WI38 (cell line): ENCODE measurements at regions not wholly inside any gene's neighbourhood (a gene's known extent, or its start where the extent isn't known, plus 50 kb on each side); places are given as distances from the start of the nearest gene placed in this dataset.

Source experiments
- H3K4me3 ChIP-seq: 2 replicates; pipeline ENCODE4 v1.5.1; 2011; ENCODE audit warnings: low read depth, mild to moderate bottlenecking, control low read depth, low read length
- TF ChIP-seq, protein P1 (sequence below): IDR thresholded peaks from 2 replicates; pipeline ENCODE4 v1.5.1; 2012; ENCODE audit warnings: low read depth, mild to moderate bottlenecking, control low read depth, low read length

DNA sequence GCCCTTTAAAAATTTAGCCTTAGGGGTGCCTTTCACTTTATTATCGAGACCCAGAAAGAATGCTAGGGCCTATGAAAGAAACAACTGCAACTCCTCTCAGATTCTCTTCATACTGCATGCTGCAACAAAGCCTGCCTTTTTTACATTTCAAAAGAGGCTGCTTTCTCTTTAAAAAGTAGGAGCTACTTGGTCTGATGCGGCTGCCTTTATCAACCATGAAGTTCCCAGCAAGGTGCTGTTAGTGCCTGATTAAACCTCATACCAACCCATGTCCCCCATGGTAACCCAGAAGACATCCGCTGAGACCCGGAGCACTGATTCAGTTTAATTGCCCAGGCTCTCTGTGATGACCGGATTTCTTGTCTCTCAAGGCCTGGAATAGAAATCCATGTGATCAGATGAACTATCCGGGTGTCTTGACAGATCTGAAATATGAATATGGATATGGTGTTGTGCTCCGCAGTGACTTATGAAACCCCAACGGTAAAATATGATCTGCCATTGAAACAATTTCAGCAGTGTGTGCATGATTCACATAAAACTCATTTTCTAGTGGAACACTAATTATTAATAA, 368.3 kb downstream of the ZNF521 start:
- H3K4me3 ChIP-seq: no peak overlapping the region
- TF ChIP-seq, protein P1, sequence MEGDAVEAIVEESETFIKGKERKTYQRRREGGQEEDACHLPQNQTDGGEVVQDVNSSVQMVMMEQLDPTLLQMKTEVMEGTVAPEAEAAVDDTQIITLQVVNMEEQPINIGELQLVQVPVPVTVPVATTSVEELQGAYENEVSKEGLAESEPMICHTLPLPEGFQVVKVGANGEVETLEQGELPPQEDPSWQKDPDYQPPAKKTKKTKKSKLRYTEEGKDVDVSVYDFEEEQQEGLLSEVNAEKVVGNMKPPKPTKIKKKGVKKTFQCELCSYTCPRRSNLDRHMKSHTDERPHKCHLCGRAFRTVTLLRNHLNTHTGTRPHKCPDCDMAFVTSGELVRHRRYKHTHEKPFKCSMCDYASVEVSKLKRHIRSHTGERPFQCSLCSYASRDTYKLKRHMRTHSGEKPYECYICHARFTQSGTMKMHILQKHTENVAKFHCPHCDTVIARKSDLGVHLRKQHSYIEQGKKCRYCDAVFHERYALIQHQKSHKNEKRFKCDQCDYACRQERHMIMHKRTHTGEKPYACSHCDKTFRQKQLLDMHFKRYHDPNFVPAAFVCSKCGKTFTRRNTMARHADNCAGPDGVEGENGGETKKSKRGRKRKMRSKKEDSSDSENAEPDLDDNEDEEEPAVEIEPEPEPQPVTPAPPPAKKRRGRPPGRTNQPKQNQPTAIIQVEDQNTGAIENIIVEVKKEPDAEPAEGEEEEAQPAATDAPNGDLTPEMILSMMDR: no peak

DNA sequence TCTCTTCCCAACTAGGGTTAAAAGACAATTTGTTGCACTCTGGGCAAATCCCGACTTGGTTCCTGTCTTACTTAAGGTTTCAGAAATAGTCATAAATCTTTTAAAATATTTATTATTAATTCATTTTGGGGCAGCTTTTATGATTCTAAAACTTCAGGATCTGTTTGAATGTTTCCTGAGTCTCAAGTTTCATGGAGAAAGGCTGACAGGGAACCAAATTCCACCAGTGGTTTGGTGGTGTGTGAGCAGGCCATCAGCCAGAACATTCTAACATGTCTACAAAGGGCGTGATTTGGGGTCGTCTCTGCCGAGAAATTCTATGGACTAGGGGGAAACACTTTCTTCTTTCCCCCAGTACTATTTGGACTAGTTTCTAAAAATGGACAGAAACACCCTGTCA, 366.4 kb downstream of the ZNF521 start:
- TF ChIP-seq, protein P1: no peak
- no peak overlapping the region for H3K4me3 ChIP-seq

DNA sequence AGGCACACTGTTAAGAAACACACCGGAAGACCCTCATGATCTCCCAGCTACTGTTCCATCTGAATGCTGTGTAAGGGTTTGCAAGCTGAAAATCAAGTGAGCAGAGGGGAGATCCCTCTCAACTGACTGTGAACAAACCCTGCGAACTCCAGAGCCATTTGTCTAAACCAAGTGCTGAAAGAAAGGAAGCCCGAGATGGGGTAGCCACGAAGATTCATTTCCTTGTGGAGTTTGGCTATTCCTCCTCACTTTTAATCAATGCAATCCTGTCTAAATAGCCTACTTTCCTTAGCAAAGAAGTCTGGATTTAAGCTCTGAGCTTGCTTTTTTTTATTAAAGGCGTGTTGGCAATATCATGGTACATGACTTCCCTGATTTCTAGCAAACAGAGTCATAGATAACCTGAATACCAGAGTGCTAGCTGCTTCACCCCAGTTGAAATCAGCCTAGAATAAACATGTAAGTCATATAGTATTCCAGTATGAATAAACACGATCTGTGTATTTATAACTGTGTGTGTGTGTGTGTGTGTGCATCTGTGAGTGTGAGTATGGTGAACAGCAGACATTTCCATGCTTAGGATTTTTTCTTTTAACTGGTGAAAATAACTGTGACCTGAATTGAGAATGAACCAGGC, 365.2 kb downstream of the ZNF521 start:
- TF ChIP-seq, protein P1: no peak
- H3K4me3 ChIP-seq: no peak overlapping the region

DNA sequence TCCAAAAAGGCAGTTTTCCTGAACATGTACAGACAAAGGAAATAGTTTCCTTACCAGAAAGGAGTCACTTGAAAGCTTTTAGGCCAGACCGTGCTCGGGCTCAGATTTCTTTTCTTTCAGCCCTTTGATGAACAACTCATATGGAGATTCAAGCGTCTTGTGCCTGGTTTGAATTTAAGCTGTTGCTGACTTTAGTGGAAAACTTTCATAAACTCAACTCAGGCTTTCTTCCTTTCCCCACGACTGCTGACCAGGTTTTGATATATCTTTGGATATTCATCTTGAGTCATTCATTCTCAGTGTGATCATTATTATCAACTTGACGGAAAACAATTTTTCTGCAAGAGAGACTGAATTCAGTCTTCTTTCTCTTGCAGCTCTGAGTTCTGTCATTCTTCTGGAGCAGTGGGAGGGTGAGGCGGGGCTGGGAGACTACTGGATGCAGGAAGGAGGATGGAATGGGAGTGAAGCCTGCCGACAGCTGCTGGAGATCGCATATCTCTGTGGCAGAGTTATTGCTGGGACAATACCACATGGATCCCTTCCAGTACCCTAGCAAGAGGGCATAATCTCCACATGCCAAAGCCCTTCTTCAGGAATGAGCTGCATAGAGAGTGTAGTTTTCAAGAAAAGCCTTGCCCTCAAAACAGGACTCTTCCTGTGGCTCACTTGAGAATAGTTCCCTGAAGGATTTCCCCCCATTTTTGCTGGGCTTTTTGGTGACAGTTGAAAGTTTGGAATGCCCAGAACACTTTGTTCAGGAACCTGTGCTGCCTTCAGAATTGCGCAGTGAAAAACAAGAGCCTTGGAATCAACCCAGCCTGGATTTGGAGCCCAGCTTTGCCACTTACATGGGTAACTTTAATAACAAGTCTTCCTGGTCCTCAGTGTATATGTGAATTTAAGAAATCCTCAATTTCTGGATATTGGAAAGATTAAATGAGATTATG, 364.4 kb downstream of the ZNF521 start:
- TF ChIP-seq, protein P1: no peak
- no peak overlapping the region for H3K4me3 ChIP-seq

DNA sequence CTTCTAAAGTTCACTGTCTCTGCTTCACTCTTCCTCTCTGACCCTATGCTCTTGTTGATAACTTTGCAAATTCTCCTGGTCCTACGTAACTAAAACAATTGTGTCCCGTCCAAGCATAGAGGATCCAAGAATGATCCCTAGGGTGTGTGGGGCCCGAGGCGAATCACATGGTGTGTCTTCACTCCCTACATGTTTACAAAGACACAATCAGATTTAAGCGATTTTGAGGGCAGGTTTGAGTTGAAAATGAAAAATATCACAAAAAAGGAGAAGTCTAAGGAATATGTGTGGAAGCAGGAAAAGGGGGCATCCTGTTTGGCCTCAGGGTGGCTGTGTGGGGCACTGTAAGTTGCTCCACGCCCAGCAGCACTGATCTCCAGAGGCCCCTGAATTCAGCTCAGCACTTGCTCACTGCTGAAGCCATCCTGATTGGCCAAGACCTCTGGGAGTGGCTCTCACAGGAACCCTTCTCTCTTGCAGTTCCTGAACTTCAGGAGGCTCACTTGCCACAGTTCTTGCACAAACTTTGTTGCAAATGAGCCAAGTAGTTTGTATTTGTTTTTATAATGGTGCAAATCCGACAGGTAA, 363.6 kb downstream of the ZNF521 start:
- TF ChIP-seq, protein P1: no peak
- no peak overlapping the region for H3K4me3 ChIP-seq

DNA sequence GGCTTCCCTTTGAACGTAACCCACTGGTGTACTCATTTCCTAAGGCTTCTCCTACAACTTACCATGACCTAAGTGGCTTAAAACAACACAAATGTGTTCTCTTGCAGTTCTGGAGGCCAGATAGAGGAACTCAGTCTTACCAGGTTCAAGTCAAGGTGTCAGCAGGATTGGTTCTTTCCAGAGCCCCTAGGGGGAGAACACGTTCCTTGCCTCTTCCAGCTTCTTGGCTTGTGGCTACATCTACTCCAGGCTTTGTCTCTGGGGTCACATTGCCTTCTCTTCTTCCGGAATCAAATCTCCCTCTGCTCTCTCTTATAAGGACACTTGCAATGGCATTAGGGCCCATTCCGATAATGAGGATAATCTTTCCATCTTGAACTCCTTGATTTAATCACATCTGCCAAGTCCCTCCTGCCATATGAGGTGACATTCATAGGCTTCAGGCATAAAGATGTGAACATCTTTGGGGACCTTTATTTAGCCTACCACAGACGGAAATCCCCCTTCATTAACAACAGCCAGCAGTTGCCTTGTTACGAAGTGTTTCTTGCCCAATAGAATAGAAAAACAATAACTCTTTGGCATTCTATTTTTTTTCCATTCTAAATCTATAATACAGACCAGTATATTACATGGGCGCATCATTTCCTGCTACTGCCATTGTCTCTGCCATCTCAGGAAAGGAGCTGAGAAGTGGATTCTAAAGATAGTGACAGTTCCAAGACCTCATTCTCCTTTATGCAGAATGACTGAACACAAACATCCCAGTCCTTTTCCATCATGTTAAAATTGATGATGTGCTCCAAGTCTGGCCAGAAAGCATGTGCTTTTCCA, 362.0 kb downstream of the ZNF521 start:
- H3K4me3 ChIP-seq: no peak overlapping the region
- TF ChIP-seq, protein P1: no peak
